ENCODE measurements at regions not wholly inside any gene's neighbourhood (a gene's known extent, or its start where the extent isn't known, plus 50 kb on each side); places are given as distances from the start of the nearest gene placed in this dataset.

DNA sequence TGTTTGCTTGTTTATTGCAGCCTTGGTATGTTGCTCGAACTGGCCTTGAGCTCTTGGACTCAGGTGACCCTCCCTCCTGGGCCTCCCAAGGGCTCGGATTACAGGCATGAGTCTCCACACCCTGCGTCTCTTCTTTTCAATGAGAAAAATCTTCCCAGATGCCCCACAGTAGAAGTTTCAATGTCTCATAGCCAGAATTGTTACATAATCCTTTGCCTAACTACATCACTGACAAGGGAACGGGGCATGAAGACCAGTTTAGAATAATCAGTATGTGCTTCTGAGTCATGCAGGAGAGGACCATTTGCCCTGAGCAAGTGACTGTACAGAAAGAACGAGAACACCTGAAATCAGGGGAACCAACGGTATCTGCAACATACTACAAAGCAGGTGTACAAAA lies 61.9 kb upstream of the RBBP6 start:
- no peak overlapping the region for H3K4me3 Mint-ChIP-seq (ENCODE audit: unreplicated experiment)
- no peak for DNase-seq (ENCODE audit: low spot score)
- H3K4me1 Mint-ChIP-seq (ENCODE audit: unreplicated experiment), result peaks cover 2% of the 10 kb centered on the region
- H3K27ac Mint-ChIP-seq (ENCODE audit: unreplicated experiment), result no peak overlapping the region
- H3K9me3 Mint-ChIP-seq (ENCODE audit: unreplicated experiment), result no peaks in the 10 kb centered on the region
- TF ChIP-seq, protein P1, sequence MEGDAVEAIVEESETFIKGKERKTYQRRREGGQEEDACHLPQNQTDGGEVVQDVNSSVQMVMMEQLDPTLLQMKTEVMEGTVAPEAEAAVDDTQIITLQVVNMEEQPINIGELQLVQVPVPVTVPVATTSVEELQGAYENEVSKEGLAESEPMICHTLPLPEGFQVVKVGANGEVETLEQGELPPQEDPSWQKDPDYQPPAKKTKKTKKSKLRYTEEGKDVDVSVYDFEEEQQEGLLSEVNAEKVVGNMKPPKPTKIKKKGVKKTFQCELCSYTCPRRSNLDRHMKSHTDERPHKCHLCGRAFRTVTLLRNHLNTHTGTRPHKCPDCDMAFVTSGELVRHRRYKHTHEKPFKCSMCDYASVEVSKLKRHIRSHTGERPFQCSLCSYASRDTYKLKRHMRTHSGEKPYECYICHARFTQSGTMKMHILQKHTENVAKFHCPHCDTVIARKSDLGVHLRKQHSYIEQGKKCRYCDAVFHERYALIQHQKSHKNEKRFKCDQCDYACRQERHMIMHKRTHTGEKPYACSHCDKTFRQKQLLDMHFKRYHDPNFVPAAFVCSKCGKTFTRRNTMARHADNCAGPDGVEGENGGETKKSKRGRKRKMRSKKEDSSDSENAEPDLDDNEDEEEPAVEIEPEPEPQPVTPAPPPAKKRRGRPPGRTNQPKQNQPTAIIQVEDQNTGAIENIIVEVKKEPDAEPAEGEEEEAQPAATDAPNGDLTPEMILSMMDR (IDR thresholded peaks at IDR 0.05; ENCODE audit: unreplicated experiment), result no peak
- H3K36me3 Mint-ChIP-seq (ENCODE audit: low read depth, unreplicated experiment), result peaks cover 3% of the 10 kb centered on the region
- peaks cover 1% of the 10 kb centered on the region for H3K27me3 Mint-ChIP-seq (ENCODE audit: unreplicated experiment)

DNA sequence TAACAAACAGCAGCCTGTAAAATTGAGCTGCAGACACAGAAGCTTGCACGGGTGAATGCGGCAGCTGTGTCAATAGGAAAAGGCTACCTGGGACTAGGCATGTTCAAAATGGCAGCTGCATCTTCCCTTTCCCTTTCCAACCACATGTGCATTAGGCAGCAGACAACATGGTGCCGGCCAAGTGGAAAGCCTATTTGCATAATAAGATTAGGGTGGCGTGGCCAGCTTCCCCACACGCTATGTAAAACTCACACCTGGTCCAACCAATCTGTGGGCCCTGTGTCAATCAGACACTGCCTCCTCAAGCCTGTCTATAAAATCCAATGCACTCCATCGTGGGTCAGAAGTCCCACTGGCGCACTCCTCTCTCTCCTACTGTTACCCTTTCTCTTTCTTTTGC lies 61.0 kb upstream of the RBBP6 start:
- TF ChIP-seq, protein P1 (IDR thresholded peaks at IDR 0.05; ENCODE audit: unreplicated experiment), result no peak
- Mint-ChIP-seq H3K36me3 (ENCODE audit: low read depth, unreplicated experiment) (peaks cover 3% of the 10 kb centered on the region), H3K9me3 (ENCODE audit: unreplicated experiment) (no peaks in the 10 kb centered on the region), H3K27ac (ENCODE audit: unreplicated experiment) (peak overlapping the region; percentile 6), H3K4me3 (ENCODE audit: unreplicated experiment) (no peak overlapping the region), H3K27me3 (ENCODE audit: unreplicated experiment) (peaks cover 1% of the 10 kb centered on the region), H3K4me1 (ENCODE audit: unreplicated experiment) (no peaks in the 10 kb centered on the region)
- no peak for DNase-seq (ENCODE audit: low spot score)

DNA sequence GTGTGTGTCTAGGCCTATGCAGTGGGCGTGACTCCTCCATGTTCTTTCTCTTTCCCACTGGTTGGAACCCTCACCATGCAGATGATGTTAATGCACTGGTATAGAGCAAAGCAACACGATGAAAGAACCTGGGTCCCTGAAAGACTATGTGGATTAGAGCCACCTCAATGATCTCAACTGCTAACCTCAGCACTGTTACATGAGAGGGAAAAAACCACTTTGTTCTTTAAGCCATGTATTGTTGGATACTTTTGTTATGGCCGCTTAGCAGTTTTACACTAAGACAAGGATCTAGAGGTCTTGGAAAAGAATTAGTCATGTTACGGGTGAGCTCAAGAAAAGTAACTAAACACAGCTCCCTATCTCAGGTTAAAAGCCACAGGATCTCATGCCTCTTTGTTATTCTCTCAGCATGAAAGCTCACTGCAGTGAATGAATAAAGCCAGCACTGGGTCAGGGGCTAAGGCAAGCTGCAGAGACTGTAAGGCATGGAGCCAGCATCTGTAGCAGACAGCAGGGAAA lies 56.6 kb upstream of the RBBP6 start:
- Mint-ChIP-seq H3K9me3 (ENCODE audit: unreplicated experiment) (no peaks in the 10 kb centered on the region), H3K27ac (ENCODE audit: unreplicated experiment) (no peak overlapping the region), H3K36me3 (ENCODE audit: low read depth, unreplicated experiment) (no peaks in the 10 kb centered on the region), H3K27me3 (ENCODE audit: unreplicated experiment) (no peaks in the 10 kb centered on the region), H3K4me1 (ENCODE audit: unreplicated experiment) (no peaks in the 10 kb centered on the region), H3K4me3 (ENCODE audit: unreplicated experiment) (no peak overlapping the region)
- no peak for DNase-seq (ENCODE audit: low spot score)
- TF ChIP-seq, protein P1 (IDR thresholded peaks at IDR 0.05; ENCODE audit: unreplicated experiment), result no peak

DNA sequence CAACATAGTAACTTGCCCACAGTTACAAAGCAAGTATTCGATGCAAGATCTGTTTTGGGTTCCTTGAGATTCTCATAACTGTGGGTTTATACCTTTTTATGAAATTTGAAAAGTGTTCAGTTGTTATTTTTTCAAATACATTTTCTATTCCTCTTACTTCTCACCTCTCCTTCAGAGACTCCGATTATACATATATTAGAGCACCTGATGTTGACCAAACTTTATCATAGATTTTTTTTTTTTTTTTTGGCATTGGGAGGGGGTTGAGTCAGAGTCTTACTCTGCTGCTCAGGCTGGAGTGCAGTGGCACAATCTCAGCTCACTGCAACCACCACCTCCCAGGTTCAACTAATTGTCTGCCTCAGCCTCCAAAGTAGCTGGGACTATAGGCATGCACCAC lies 51.3 kb upstream of the RBBP6 start:
- H3K27ac Mint-ChIP-seq (ENCODE audit: unreplicated experiment), result no peak overlapping the region
- H3K27me3 Mint-ChIP-seq (ENCODE audit: unreplicated experiment), result no peaks in the 10 kb centered on the region
- peaks cover 6% of the 10 kb centered on the region for H3K36me3 Mint-ChIP-seq (ENCODE audit: low read depth, unreplicated experiment)
- no peak for DNase-seq (ENCODE audit: low spot score)
- TF ChIP-seq, protein P1 (IDR thresholded peaks at IDR 0.05; ENCODE audit: unreplicated experiment), result no peak
- no peaks in the 10 kb centered on the region for H3K9me3 Mint-ChIP-seq (ENCODE audit: unreplicated experiment)
- no peak overlapping the region for H3K4me3 Mint-ChIP-seq (ENCODE audit: unreplicated experiment)
- no peaks in the 10 kb centered on the region for H3K4me1 Mint-ChIP-seq (ENCODE audit: unreplicated experiment)

All from endothelial cell (in vitro differentiated cells).